Gastroesophageal sphincter (tissue), 3 donors: ENCODE measurements at regions not wholly inside any gene's neighbourhood (a gene's known extent, or its start where the extent isn't known, plus 50 kb on each side); places are given as distances from the start of the nearest gene placed in this dataset.

Source experiments
- CTCF ChIP-seq, 4 experiments: fragments of 200-600 bp in 2 of 4; fragments of 450-650 bp in 2 of 4; sonication (generic) in 1 of 4; IDR thresholded peaks; one replicate each; pipeline ENCODE4 v1.5.1; 2017 to 2019; ENCODE audit warnings: antibody characterized with exemption in 4 of 4, mild to moderate bottlenecking in 2 of 4, moderate library complexity in 2 of 4
- EP300 ChIP-seq: sonication (generic); formaldehyde crosslinking; IDR thresholded peaks from one replicate; pipeline ENCODE4 v1.6.1; 2017; ENCODE audit warnings: antibody characterized with exemption, mild to moderate bottlenecking
- POLR2AphosphoS5 ChIP-seq: sonication (generic); formaldehyde crosslinking; IDR thresholded peaks from one replicate; pipeline ENCODE4 v1.6.1; 2017; ENCODE audit warnings: antibody characterized with exemption

- no peak for TF ChIP-seq CTCF (IDR thresholded peaks at IDR 0.05)
- no peak for TF ChIP-seq POLR2AphosphoS5
- TF ChIP-seq EP300: no peak
Observed at GRCh38 chr2:217539126-217539525, 463.7 kb downstream of the TNS1 start.
